ENCODE measurements at regions not wholly inside any gene's neighbourhood (a gene's known extent, or its start where the extent isn't known, plus 50 kb on each side); places are given as distances from the start of the nearest gene placed in this dataset.

- peak in 2 of 4 donors; percentile 51 to 52 for ATAC-seq
- Histone ChIP-seq H3K36me3 (no peaks in the 10 kb centered on the region), H3K27ac (no peak overlapping the region), H3K27me3 (no peaks in the 10 kb centered on the region), H3K9me3 (no peaks in the 10 kb centered on the region), H3K4me3 (no peak overlapping the region), H3K4me1 (peaks cover 4 to 21% (median 10%) of the 10 kb centered on the region in 3 donors)
- FAIRE-seq, result no peak
- 50 to 69% methylated on average over 1 of the region's 1 CpG for WGBS, 2 donors
- DNase-seq, result no peak
- intact Hi-C loops (cut with DNase I), result no loop called here
- TF ChIP-seq CTCF (IDR thresholded peaks at IDR 0.05), result no peak
Measured at GRCh38 chr3:72411843-72412242, 436.4 kb downstream of the SHQ1 start.

- 46 to 51% methylated on average over 2 of the region's 2 CpGs for WGBS, 2 donors
- no peak for TF ChIP-seq CTCF (IDR thresholded peaks at IDR 0.05)
- ATAC-seq (no peak), DNase-seq (no peak), FAIRE-seq (no peak)
- H3K4me3 ChIP-seq, result no peak overlapping the region
- intact Hi-C loops (cut with DNase I), result no loop called here
- no peaks in the 10 kb centered on the region for H3K36me3 ChIP-seq
- H3K27ac ChIP-seq, result no peak overlapping the region
- no peaks in the 10 kb centered on the region for H3K27me3 ChIP-seq
- no peaks in the 10 kb centered on the region for H3K9me3 ChIP-seq
- H3K4me1 ChIP-seq, result peaks cover 4 to 21% (median 10%) of the 10 kb centered on the region in 3 donors
Measured at GRCh38 chr3:72411126-72411525, 437.1 kb downstream of the SHQ1 start.

GRCh38 chr3:72408983-72409779 lies 439.1 kb downstream of the SHQ1 start:
- no peaks in the 10 kb centered on the region for H3K36me3 ChIP-seq
- FAIRE-seq (no peak), ATAC-seq (no peak), DNase-seq (no peak)
- intact Hi-C loops (cut with DNase I), result no loop called here
- H3K4me1 ChIP-seq, result peaks cover 4 to 25% (median 10%) of the 10 kb centered on the region in 3 donors
- H3K27ac ChIP-seq, result no peak overlapping the region
- WGBS, 2 donors, result 93 to 98% methylated on average over 5 of the region's 5 CpGs
- H3K4me3 ChIP-seq, result no peak overlapping the region
- H3K27me3 ChIP-seq, result no peaks in the 10 kb centered on the region
- TF ChIP-seq CTCF (IDR thresholded peaks at IDR 0.05), result no peak
- H3K9me3 ChIP-seq, result no peaks in the 10 kb centered on the region

GRCh38 chr3:72407766-72408165 lies 440.5 kb downstream of the SHQ1 start:
- DNase-seq, result no peak

More at GRCh38 chr3:72407766-72408165, 440.5 kb downstream of the SHQ1 start:
- Histone ChIP-seq H3K4me3 (no peak overlapping the region), H3K9me3 (no peaks in the 10 kb centered on the region), H3K4me1 (peaks cover 4 to 25% (median 10%) of the 10 kb centered on the region in 3 donors), H3K36me3 (no peaks in the 10 kb centered on the region), H3K27me3 (no peaks in the 10 kb centered on the region), H3K27ac (no peak overlapping the region)
- WGBS, 2 donors, result 45 to 50% methylated on average over 6 of the region's 6 CpGs
- FAIRE-seq (no peak), ATAC-seq (peak in 1 of 4 donors; percentile 32)
- TF ChIP-seq CTCF (IDR thresholded peaks at IDR 0.05), result no peak
- intact Hi-C loops (cut with DNase I), result no loop called here
